WTC11 (cell line): ENCODE measurements at regions not wholly inside any gene's neighbourhood (a gene's known extent, or its start where the extent isn't known, plus 50 kb on each side); places are given as distances from the start of the nearest gene placed in this dataset.

ENCODE experiments used
- ATF3 ChIP-seq: sonication (generic); formaldehyde crosslinking; conservative IDR thresholded peaks from 2 replicates; pipeline ENCODE4 v1.8.1; 2022; ENCODE audit warnings: mild to moderate bottlenecking, missing genetic modification reagents
- CTCF ChIP-seq: fragments of 200-600 bp; IDR thresholded peaks from 2 replicates; pipeline ENCODE4 v1.8.0; 2022; ENCODE audit warnings: antibody characterized with exemption
- ESRRA ChIP-seq: sonication (generic); formaldehyde crosslinking; IDR thresholded peaks from 2 replicates; pipeline ENCODE4 v1.8.1; 2022; ENCODE audit warnings: mild to moderate bottlenecking, missing genetic modification reagents, borderline replicate concordance
- FOXP4 ChIP-seq: sonication (generic); formaldehyde crosslinking; IDR thresholded peaks from 2 replicates; pipeline ENCODE4 v1.8.0; 2022; ENCODE audit warnings: mild to moderate bottlenecking, missing genetic modification reagents
- JUN ChIP-seq: sonication (generic); formaldehyde crosslinking; IDR thresholded peaks from 2 replicates; pipeline ENCODE4 v1.8.0; 2023; ENCODE audit warnings: mild to moderate bottlenecking, missing genetic modification reagents
- PREB ChIP-seq: sonication (generic); formaldehyde crosslinking; IDR thresholded peaks from 2 replicates; pipeline ENCODE4 v1.8.1; 2022; ENCODE audit warnings: mild to moderate bottlenecking, missing genetic modification reagents, moderate library complexity, borderline replicate concordance
- SMAD4 ChIP-seq: sonication (generic); formaldehyde crosslinking; IDR thresholded peaks from 2 replicates; pipeline ENCODE4 v1.8.0; 2022; ENCODE audit warnings: mild to moderate bottlenecking, missing genetic modification reagents
- SP1 ChIP-seq: sonication (generic); formaldehyde crosslinking; conservative IDR thresholded peaks from 2 replicates; pipeline ENCODE4 v1.8.1; 2022; ENCODE audit warnings: missing genetic modification reagents
- USF1 ChIP-seq: sonication (generic); formaldehyde crosslinking; IDR thresholded peaks from 2 replicates; pipeline ENCODE4 v1.8.0; 2022; ENCODE audit warnings: mild to moderate bottlenecking, missing genetic modification reagents

GRCh38 chr22:49039625-49040024, 788.0 kb downstream of the BRD1 start:
- TF ChIP-seq SP1 (no peak), USF1 (CRISPR knock-in tag) (no peak), PREB (CRISPR knock-in tag) (no peak), JUN (no peak), CTCF (no peak), SMAD4 (CRISPR knock-in tag) (no peak), FOXP4 (CRISPR knock-in tag) (no peak), ATF3 (CRISPR knock-in tag) (no peak), ESRRA (CRISPR knock-in tag) (no peak)
